RKO (cell line): ENCODE measurements at regions not wholly inside any gene's neighbourhood (a gene's known extent, or its start where the extent isn't known, plus 50 kb on each side); places are given as distances from the start of the nearest gene placed in this dataset.

Experiments
- DNase-seq: peaks from one replicate; pipeline ENCODE4 v3.0.0-alpha.2; 2016; ENCODE audit warnings: low spot score

- no peak for DNase-seq
Observed at GRCh38 chr6:113306552-113307145, 550.5 kb upstream of the MARCKS start.

- DNase-seq: no peak
Observed at GRCh38 chr6:113308266-113308665, 548.9 kb upstream of the MARCKS start.

GRCh38 chr6:113313841-113314240 is 543.3 kb upstream of the MARCKS start:
- DNase-seq: no peak

- no peak for DNase-seq
Observed at GRCh38 chr6:113315165-113315564, 542.0 kb upstream of the MARCKS start.

- no peak for DNase-seq
Observed at GRCh38 chr6:113315879-113316278, 541.3 kb upstream of the MARCKS start.

- DNase-seq: no peak
Observed at GRCh38 chr6:113317442-113317841, 539.7 kb upstream of the MARCKS start.

GRCh38 chr6:113317891-113318574 is 539.1 kb upstream of the MARCKS start:
- no peak for DNase-seq

GRCh38 chr6:113318575-113318917 is 538.6 kb upstream of the MARCKS start:
- DNase-seq: no peak

GRCh38 chr6:113320653-113321052 is 536.5 kb upstream of the MARCKS start:
- no peak for DNase-seq

- DNase-seq: no peak
Observed at GRCh38 chr6:113326781-113327180, 530.4 kb upstream of the MARCKS start.

GRCh38 chr6:113328886-113329381 is 528.2 kb upstream of the MARCKS start:
- DNase-seq: no peak

GRCh38 chr6:113329942-113330635 is 527.1 kb upstream of the MARCKS start:
- DNase-seq: no peak

GRCh38 chr6:113330636-113330946 is 526.6 kb upstream of the MARCKS start:
- DNase-seq: no peak

- no peak for DNase-seq
Observed at GRCh38 chr6:113331021-113331420, 526.1 kb upstream of the MARCKS start.

GRCh38 chr6:113338644-113339043 is 518.5 kb upstream of the MARCKS start:
- no peak for DNase-seq

GRCh38 chr6:113339209-113339608 is 517.9 kb upstream of the MARCKS start:
- no peak for DNase-seq

GRCh38 chr6:113340371-113340770 is 516.8 kb upstream of the MARCKS start:
- DNase-seq: no peak

GRCh38 chr6:113343940-113344339 is 513.2 kb upstream of the MARCKS start:
- no peak for DNase-seq

- no peak for DNase-seq
Observed at GRCh38 chr6:113344969-113345368, 512.2 kb upstream of the MARCKS start.

- DNase-seq: no peak
Observed at GRCh38 chr6:113347436-113347835, 509.7 kb upstream of the MARCKS start.

- no peak for DNase-seq
Observed at GRCh38 chr6:113350461-113350860, 506.7 kb upstream of the MARCKS start.

GRCh38 chr6:113351173-113351834 is 505.8 kb upstream of the MARCKS start:
- no peak for DNase-seq
